Renal pelvis (tissue), 1 donor: ENCODE measurements at regions not wholly inside any gene's neighbourhood (a gene's known extent, or its start where the extent isn't known, plus 50 kb on each side); places are given as distances from the start of the nearest gene placed in this dataset.

ENCODE experiments used
- DNase-seq: peaks from one replicate; pipeline ENCODE4 v3.0.0-alpha.2; 2013

DNA sequence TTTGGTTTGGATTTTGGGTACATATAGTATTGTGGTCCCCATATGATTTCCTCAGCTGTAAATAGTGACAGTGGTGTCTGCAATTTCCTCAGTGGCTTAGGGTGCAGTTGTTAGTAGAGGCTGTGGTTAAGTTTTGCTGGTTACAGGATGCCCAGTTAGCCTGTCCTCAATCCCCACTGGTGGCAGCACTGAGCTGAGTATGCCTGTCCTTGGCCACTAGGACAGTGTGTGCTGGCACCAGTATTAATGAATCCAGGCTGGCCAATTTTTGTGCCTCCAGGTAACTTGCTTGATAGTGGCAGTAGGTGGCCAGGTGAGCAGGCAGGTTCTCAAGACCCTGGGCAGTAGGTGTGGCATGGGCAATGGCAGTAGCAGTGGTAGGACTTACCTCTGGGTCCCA, 973.1 kb downstream of the TMEM182 start:
- no peak for DNase-seq

DNA sequence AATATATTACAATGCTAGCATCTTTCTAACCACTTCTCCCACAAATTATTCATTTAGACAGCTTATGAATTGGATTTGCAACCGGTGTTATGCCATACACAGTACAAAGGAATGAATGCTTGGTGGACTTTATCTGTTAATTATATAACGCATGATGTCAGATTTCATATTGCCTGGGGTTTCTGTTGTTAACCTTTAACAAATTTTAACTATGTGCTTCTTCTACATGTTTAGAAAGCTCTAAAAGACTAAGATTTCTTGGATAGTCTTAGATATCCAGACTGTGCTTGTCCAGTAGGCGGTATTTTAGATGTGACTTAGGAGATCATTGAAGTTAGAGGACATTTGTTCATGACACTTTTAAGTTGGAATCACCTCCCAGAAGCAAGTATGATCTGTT, 976.3 kb downstream of the TMEM182 start:
- DNase-seq: no peak

DNA sequence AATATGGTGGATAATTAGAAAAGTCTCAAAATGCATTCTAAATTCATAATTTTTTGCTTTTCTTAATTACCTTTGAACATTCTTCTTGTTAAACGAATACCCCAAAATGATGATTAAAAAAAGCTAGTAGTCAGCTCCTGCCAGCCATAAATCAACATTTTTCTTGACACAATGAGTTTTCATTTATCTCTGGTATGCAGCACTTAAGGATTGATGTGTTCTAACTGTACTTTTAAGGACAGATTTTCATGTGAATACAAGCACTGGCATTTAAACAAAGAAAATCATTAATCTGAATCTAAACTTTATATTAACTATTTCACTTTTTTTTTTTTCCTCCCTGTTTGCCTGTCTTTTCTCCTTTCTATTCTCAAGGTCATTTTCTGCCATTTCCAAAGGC, 976.8 kb downstream of the TMEM182 start:
- DNase-seq: no peak

DNA sequence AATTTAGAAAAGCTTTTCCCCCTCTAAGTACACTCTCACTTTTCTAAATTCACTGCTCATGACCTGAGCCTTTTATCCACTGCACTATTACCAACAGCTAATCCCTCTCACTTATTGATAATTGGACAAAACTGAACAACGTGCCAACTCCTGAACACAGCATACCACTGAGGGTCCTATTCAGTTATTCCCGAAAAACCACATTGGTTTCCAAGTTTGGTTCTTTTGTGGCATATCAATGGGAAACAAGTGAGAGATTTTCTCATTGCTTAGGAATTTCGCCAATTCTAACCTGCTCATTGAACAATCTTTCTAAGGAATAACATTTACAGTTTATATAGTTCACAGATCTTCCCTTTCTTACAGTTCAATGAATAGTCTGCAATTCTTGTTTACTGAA, 977.4 kb downstream of the TMEM182 start:
- DNase-seq: no peak

DNA sequence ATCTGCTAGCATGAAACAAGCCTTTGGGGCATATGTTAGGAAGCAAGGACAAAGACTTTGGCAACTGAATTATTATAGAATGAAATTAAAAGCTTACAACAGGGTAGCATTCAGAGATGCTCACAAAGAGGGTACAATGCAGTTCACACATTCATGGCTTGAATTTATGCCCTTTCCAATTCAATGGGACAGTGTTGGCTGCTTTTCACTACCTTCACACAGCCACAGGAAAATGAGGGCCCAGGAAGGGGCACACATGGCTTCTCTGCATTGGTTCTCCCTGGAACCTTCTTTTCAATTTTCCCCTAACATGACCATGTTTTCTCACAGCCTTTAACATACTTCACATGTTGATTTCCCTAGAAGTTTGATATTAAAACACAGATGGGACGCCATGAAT, 978.1 kb downstream of the TMEM182 start:
- DNase-seq: no peak

DNA sequence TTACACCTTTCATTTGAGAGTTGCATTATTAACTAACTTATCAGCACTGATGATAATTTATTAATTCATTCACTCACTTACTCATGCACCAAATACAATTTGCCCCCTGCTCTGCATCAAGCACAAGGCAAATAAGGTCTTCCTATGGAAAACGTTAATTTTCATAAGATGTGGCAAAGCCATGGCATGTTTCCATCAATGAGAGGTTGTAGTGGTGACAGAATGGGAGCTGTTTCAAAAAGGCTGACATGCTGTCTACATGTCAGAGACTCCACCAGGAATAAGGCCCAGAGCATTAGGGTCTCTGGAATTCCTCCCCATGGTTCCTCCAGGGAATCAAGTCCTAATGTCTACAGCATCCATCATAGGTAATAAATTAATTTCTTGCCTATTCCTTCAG, 978.8 kb downstream of the TMEM182 start:
- no peak for DNase-seq

DNA sequence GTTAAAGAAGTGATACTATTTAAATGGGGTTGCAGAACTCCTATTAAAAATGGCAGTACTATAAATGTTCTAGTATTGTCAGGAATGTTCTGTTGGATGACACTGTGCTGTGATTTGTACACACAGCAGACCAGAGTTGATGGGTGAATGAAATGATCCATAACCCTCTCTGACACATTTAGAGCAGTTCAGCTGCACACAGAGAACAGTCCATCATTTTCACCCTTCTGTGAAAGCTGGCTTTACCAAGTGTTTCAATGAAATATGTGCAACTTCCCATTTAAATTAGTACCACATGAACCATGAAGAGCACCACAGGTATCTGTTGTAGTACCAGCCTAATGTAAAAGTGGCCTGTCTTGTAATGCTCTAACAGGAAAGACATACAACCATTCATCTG, 981.4 kb downstream of the TMEM182 start:
- DNase-seq: no peak

DNA sequence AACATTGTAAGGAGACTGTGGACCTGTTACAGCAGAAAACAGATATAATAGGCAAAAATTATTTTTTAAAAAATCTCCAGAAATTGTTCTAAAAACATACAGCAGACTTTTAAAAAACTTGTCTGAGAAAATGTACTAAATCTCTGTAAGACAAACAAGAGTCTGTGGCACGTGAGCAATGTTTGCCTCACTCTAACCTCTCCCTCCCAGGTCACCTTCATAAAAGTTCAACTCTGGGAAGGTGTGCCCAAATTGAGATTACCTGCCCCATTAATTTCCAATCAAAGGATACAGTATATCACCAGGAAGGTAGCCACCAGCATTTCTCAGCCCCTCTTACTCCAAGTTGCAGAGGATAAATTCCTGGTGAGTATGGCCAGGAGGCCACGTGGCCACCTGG, 992.7 kb downstream of the TMEM182 start:
- no peak for DNase-seq

DNA sequence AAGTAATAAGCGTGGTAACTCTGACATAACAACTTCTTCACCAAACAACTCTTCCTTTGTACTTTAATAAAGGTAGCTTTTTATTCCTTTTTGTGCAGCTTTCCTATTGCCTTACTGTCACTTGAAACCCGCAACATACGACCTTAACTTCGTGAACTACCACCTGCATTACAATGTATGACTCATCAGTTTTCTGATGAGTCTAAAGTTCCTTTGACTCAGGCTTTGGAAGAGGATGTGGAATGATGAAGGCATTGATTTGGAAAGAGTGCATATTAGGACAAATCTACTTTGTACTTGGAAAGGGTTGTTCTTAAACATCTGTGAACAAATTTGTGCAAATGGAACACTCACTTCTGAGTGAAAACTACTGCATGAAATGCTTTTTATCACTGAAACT, 1012.1 kb downstream of the TMEM182 start:
- no peak for DNase-seq

DNA sequence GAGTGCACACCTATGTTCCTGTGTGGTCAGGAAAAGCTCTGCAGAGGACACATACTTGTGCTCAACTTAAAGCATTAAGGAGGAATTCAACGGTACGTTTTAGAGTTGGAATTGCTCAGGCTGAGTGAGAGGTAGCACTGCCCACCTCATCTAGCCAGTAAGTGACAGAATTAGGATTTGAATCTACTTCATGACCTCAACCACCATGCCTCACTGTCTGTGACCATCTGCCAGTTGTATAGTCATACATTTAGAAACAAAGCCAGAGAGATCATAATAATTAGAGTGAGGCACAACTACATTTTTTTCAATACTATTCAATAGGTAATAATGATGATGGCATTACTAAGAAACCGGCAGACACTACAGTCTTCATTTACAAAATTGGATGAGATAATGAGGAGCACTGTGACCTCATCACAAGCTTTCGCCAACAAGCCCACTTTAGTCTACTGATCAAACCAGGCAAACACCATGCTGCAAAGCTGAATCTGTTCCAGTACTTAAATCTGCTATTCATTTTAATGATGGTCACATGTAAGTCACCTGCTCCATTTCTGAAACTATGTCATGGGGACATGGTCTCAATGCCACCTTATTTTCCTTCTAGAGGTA, 1018.4 kb downstream of the TMEM182 start:
- no peak for DNase-seq

DNA sequence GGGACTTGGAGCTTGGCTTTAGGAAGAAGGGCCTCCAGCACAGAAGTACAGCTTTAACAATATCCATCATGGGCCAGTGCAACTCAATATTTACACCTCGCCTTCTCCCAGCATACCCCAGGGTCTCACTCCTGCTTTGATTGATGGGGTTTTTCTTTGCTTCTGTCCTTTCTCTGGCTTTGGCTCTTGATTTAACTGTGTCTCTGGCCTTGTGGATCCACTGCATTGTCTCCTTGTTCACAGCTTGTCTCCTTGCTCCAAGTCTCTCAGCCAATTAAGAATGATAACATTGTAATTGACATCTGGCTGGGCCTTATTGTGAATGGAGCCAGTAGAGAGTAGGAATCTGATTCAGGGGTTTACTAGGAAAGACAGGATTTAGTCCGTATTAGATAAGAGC, 1019.5 kb downstream of the TMEM182 start:
- DNase-seq: no peak

DNA sequence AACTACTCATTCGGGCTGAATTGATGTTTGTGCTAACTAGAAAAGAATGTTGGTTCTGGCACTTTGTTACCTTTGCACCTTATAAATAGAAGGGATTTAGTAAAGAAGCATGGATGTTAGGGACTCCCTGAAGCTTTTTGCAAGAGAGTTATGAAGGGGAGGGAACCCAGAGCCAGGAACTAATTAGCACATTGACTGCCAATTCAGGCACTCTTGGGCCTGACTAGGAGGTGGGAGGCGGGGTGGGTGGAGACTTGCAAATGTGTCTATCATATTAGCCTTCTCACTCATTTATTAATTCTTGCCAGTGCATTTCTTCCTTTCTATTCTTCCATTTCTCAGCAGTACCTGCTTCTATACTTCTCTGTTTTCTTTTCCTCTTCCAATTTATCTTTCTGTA, 1022.4 kb downstream of the TMEM182 start:
- DNase-seq: no peak

DNA sequence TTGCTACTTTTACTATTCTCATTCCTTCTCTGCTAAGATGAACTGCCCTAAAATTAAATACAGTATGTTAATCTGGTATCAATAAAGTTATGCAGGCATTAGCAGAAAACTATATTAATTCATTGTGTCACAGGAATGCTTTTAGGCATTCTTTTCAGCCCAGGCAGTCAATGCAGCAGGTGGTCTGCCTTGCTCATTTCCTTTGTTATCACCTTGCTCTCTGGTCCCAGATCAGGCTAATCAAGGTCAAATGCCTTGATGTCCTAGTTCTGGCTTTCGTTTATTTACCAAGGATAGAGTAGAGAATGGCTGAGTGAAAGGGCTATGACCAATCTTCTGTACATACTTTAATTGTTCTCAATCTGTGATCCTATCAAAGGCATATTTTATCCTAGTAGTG, 1023.6 kb downstream of the TMEM182 start:
- no peak for DNase-seq

DNA sequence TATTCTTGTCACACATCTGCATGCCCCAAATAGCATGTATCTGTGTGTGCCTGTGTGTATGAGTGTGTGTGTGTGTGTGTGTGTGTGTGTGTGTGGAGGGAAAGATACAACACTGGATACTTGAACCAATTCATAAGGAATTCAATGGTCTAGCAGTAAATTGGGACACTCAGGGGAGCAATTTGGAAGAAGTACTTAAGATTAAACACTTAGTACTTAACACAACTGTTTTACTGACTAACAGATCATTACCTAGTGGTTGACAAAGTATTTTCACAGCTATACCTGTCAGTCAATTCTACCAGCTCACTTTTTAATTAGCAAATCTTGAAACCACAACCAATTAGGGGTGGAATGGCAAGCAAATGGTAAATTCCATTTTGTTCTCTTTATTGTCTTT, 1024.1 kb downstream of the TMEM182 start:
- no peak for DNase-seq

DNA sequence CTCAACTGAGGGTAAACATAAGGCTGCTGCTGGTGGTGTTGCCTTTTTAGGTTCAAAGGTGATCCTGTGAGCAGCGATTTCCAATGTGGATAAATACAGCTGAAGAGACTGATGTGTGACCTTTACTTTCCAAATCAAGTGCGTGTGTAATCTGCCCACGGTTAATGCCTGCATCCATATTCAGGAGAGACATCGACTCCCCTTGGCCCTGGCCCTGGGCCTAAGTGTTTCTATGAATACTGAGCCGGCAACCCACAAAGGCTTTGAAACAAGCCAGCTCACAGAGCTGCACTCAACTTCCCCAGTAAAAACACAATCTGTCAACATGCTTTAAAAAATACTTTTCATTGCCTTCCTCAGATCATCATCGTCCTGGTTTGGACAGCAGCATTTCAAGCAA, 1026.6 kb downstream of the TMEM182 start:
- DNase-seq: no peak

DNA sequence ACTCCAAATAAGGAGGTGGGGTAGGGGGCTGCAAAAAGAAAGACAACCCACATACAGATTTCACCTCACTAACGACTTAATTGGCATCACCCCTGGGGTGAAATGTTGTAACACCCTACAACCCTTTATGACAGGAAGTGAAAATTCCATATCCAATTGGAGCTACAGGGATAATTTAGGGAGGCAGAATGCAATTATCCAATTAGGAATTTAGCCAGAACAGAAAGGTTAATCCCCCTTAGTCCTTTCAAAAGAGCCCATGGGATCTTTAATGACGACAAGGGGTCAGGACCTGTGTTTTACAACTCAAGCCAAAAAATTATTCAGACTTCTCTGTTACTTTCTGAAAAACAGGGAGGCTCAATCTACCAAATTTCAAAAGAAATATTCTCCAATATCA, 1027.1 kb downstream of the TMEM182 start:
- no peak for DNase-seq

DNA sequence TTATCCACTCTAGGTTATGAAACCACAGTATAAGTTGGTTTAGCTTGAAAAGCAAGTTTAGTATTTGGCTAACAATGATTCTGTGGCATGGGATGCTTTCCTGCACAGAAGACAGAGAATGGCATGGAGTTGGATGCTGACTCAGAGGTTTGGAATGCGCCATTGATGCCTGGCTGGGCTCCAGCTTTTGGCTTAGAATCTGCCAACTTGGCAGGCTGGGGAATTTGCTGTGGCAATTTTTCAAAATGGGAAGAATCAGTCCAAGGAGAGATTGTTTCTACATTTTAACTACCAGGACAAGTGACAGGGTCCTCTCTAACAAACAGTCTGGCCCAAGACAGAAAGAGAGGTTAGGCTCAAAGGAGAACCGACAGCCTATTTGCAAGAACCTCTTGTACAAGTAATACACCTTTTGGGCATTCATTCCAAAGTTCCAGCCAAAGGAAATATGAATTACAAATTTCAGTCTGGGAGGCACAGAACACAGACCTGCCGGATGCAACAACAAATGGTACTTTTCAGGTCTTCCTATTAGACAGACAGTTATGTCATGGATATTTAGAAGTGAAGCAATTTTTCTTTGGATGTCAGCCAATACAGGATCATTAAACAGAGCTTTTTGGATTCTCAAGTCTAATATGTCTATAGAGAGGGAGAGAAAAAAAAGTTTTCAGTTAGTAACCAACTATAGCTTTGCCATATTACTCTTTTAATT, 1027.7 kb downstream of the TMEM182 start:
- peak; percentile 21 for DNase-seq

DNA sequence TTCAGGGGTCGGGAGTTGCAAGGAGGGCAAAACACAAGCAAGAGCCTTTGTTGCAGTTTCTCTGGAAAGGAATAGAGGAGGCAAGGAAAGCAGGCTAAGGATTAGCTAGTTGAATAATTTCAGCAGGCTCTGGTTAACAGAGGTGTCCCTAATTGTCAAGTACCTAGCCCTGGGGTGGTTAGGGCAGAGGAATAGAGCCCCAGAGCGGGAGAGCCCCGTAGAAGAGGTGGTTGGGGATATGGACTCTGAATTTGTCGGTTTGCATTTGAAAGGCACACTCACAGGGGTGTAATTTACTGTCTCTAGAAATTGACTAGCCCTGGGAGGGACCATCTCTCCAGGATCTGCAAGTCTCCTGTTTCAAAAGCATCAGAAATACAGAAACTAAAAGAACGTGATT, 1030.2 kb downstream of the TMEM182 start:
- no peak for DNase-seq

DNA sequence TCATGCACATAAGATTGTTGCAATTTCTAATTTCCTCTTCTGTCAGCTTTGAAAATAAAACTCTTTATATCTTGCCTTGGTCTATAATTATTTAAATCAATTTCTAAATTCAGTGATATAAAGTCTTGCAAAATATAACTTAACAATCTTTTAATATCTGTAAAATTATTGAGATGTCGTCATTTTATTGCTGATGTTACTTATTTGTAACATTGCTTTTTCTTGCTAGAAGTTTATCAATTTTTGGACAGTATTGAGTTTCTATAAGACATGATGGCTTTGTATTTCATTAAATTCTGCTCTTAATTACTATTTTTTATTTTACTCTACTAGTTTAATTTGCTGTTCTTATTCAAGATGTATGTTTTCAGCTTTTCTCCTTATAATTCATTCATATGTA, 1036.5 kb downstream of the TMEM182 start:
- no peak for DNase-seq

DNA sequence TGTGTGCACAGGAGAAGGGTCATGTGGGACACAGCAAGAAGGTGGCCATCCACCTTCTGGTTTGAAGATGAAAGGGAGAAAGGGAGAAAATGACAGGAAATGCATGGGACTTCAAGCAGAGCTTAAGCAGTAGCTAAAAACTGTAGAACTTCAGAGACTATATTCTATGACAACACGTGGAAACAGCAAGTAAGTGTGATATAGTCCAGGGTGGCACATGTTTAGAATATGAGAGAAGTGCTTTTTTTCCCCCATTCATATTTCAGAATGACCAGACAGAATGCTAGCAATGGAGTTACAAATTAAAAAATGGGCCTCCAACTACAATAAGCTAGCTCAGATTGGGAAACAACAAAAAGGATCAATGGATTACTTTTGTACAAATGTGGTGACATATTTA, 1042.2 kb downstream of the TMEM182 start:
- DNase-seq: no peak

DNA sequence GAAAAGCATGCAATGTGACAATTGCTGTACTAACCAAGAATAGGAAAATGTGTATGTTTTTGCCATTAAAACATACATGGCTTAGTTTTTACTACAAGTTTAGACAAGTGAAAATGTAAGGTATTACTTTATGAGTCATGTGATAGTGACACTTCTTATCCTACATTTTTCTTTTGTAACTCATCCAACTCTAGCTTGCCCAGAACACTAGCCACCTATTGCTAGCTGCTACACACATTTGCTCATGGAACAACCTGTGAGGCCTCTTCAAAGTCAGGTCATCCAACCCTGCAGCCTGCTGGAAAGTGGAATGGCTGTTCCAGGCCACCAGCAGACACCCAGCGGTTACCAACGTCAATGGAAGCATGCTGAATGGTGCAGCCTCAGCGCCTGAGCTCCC, 1043.9 kb downstream of the TMEM182 start:
- DNase-seq: no peak

DNA sequence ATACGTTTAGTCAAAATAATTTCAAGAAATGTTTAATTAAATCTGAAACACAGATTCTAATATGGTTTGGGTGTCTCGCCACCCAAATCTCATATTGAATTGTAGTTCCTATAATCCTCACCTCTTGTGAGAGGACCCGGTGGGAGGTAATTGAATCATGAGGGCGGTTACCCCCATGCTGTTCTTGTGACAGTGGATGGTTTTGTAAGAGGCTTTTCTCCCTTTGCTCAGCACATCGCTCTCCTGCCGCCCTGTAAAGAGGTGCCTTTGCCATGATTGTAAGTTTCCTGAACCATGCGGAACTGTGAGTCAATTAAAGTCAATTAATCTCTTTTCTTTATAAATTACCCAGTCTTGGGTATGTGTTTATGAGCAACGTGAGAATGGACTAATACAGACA, 1045.1 kb upstream of the POU3F3 start:
- no peak for DNase-seq

DNA sequence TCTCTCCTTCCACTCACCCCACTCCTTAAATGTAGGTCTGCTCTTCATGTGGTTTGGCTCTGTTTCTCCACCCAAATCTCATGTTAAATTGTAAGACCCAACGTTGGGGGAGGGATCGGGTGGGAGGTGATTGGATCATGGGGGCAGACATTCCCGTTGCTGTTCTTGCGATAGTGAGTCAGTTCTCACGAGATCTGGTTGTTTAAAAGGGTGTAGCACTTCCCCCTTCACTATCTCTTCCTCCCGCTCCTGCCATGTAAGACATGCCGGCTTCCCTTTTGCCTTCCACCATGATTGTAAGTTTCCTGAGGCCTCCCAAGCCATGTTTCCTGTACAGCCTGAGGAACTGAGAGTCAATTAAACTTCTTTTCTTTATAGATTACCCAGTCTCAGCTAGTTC, 1044.5 kb upstream of the POU3F3 start:
- no peak for DNase-seq

DNA sequence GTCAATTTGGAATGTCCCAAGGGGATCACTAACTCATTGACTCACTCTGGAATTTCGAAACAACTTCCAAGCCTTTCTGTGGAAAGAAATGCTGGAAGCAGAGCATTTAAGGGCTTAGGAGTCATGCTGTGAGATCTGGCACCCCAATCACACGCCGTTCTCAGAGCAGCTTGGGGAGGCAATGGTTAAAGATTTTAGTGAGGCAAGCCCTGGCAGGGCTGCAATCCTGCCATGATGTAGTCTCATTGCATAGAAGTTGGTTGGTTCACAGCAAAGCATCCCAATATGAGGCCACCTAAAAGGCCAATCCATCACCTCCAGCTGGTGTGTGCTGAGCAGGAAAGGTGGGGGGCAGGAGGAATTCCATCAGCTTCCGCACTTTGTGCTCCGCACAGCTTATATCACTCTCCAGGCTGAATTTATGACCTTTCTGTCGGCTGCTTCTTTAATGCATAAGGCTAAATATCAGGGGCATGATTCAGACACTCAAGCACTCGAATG, 1043.9 kb upstream of the POU3F3 start:
- no peak for DNase-seq
